GM19324 (cell line): ENCODE measurements at regions not wholly inside any gene's neighbourhood (a gene's known extent, or its start where the extent isn't known, plus 50 kb on each side); places are given as distances from the start of the nearest gene placed in this dataset.
A peak's percentile ranks its signal among the peaks of the same experiment; 100 is the strongest.

ENCODE experiments used
- ATAC-seq: cut with Tn5 transposase; IDR thresholded peaks from one replicate; pipeline ENCODE4 v1.9.1; 2021; ENCODE audit warnings: mild to moderate bottlenecking, moderate library complexity; ENCODE audit not compliant: unreplicated experiment, low FRiP score

DNA sequence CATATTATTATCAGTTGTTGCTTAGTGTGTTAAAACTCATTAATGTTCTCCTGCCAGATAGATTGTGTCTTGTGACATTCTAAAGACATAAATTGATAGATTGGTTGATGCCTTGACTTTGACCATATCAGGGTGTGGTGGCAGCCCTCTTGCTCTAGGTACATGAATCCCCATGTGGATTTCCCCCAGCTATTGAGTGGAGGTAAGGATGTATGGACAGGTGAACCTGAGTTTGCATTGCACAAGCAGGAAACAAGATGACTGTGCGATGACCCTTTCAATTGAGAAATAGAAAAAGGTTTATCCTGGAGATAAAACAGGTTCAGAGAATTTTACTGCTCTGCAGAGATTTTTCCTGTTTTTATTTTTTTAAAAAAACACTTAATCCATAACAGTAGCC lies 619.2 kb downstream of the SPRY1 start:
- no peak for ATAC-seq

DNA sequence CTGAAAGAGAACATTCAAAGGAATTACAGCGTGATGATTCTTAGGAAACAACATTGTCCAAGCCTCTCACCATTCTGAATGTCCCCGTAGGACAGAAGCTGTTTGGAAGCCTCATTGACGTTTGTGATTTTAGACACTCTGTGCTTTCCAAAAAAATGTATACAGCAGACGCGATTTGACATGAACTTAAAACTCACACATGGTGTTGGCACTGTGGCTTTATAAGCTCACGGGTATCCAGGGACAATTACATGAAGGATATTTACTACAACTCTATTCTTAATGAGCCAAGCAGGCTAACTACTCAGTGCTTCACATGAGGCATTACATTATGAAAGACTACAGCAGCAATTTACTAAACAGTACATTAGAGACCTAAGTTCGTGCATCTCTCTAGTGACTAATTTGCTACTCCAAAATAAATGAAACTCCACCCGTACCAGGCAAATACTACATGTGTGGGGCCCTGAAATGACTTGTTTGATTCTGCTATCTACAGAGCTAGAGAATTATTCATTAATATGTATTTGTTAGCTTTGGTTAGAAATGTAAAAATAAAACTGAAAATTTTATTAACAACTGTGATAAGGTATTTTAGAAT lies 620.7 kb downstream of the SPRY1 start:
- ATAC-seq: no peak

DNA sequence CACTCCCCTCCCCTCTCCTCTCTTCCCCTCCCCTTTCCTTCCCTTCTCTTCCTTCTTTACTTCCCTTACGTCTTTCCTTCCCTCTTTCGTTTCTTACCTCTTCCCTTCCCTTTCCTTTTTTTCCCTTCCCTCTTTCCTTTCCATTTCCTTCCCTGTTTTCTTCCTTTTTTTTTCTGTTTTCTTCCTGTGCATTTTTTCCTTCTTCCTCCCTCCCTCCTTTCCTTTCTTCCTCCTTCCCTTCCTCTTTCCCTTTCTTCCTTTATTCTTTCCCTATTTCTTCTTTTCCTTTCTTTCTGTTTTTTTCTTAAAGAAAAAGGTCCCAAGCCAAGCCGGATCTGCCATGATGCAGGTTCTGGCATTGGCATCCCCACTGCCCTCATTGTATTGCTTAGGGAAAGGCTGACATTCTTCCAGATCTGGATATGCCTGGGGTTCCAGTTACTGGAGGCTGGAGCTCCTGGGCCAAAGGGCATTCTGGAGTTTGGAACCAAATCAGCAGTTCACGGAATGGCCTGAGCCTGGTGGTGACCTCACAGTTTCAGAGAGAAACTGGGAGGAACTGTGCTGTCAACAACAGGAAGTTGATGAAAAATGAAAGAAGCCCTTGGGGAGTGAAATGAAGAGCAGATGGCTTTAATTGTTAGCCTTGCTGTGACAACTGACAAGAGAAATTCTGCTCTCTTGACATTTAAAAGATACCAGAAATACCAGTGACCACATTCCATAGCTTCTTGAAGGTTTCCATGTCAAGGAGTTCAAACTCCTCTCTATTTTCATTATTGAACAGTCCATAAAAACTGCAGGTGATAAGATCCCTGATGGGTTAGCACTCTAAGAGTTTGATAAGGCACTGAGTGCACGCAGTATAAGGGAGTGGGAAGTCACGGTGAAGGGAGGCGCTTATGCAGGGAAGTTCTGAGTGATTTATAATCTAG lies 622.1 kb downstream of the SPRY1 start:
- ATAC-seq: peak; percentile 99

DNA sequence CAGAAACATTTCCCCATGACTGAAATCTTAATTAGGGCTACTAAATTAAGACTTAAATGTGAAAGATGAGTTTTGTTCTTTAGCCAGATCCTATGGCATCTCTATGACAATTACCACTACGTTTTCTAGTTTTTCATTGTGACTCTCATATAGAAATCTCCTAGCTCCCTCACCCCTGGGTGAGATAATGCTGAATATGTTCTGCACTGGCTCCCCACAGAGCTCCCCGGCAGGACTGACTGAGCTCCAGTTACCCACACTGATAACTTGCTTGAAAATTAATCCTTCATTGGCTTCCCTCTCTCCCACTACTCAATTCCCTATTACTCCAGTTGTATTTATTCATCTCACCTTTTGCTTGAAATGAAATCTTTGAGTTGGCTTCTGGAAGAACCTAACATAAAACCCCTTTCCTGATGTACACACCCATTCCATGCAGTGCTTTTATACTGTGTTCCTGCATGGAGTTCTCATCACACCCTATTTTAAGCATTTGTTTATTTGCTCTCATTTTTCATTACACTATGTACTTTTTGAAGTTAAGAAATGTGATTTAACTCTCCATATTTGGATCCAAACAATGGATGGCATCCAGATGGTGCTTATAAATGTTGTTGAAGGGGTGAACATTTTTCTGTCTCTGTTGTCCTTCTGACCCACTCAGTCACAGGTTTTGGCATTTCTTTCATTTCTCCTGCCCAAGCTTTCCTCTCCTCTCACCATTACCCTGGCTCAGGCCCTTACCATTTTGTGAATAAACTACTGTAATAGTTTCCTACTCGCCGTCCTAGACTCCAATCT lies 623.4 kb downstream of the SPRY1 start:
- ATAC-seq: no peak

DNA sequence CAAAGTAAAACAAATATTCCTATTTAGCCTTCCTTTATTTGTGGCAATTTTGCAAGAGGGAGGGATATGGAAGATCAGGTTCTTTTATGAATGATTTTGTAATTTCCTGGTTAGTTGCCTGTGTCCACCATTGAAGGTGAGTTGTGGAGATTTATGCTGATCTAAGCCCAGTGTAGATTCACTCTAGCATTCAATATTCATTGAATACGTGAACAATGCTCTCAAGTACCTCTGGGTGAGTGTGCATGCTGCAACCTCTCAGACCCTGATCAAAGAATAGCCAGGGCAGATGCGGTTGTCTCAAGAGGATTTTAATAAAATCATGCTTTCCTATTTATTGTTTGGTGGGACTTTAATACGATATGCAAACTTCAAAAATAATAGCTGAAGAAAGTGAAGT lies 628.4 kb downstream of the SPRY1 start:
- no peak for ATAC-seq

DNA sequence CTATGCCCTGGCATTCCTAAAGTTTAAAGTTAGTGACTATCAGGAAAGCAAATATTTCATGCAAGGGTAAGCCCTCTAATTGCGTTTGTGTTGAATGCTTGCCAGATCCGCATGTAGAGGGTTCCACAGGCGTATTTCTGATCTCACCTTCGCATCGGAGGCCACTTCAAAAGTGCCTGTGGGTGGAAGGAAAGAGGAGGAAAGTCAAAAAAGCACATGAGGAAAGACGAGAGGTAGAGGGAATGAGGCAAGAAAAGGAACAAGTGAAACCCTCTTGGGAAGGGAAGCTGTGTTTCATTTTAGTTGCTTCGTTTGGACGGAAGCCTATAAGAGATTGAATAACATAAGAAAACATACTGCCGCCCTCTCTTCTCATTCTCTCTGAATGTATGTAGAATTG lies 628.8 kb downstream of the SPRY1 start:
- no peak for ATAC-seq

DNA sequence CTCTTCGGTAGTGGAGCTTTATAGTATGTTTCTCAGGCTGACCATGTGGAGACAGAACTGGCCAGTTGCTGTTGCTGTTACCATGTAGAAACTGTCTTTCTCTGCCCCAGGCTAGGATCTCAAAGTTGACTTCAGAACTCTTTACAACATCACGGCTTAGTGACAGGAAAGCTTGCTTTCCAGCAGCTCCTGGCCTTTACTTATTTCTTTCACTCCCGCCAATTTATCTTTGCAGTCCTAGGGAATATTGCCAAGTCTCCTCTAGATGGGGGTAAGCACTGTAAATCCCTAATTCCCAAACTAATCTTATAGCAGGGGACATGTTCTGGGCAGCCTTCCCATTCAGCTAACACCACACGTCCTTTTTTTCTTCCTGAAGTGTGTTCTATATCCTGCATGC lies 631.6 kb downstream of the SPRY1 start:
- ATAC-seq: no peak

DNA sequence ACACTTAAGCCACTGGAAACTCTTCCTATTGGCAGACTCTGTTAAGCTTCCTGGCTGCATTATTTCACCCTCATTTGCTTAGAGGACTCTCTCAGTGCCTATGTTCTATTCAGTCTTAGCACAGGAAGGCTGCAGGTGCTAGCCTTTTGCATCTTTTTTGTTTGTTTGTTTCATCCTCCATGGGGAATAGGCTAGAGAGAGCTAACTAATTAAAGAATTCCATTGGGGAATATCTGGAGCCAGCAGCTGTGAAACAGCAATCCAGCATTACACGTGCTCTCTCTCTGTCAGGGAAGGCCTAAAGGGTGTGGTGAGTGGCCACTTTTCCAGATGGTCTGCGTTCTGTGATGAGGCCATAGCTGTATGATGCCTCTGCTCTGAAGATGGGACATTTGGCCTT lies 633.6 kb downstream of the SPRY1 start:
- ATAC-seq: no peak

DNA sequence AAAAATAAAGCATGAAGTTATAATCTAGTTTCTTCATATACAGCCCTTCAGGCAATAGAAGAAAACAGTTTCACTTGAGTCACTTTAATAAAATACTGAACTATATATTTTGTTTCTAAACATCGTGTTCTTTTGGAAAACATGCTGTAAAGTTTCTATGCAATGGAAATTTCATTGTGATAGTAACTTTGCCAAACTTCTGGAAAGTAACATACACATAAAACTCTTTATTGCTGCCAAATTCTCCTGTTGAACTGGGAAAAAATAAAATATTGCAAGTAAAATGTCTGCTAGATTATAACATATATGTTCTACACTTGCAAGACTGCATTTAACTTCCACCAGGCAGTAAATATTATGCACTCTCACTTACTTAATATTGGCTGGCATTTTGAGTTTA lies 635.4 kb downstream of the SPRY1 start:
- no peak for ATAC-seq

DNA sequence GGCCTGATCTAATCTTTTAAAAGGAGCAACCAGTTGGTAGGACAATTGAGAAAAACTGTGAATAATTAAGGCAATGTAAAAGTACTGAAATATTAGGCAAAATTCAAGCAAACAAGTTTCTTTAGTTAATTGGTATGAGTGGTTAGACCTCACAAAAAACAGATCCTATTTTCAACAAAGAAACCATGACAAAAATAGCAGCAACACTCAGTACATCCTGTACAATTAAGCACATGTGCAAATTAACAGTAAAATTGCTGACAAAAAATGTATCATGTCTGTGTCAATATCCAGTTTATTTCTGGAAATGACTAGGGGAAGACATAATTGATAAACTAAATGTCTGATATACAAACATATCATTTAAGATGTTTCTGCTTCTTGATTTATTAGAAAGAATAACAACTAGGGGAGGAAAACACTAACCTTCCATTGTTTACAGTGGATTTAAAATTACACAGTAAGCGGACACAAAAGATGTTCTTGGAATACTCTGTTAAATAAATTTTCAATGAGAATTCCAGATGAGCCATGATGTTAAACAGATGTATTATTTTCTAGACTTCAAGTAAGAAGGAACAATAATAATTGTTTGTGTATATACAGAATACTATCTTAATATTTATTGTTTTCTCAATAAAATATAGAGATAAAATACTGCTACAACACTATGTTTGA lies 638.9 kb downstream of the SPRY1 start:
- no peak for ATAC-seq

DNA sequence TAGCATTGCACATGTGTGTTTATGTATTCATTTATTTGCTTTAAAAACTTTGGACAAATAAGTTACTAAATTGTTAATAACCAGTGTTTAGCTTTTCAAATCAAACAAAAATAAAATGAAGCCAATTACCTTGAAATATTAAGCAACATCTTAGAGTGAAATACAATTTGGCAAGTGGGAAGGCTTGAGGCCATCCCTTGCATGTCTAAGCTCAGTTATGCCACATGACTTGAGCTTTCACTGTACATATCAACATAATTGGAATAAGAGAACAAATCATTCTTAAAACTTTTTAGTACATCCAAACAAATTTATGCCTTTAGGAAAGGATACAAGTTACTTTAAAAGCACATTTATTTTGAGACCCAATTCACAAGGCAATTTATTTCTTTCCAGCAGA lies 640.6 kb downstream of the SPRY1 start:
- ATAC-seq: no peak

DNA sequence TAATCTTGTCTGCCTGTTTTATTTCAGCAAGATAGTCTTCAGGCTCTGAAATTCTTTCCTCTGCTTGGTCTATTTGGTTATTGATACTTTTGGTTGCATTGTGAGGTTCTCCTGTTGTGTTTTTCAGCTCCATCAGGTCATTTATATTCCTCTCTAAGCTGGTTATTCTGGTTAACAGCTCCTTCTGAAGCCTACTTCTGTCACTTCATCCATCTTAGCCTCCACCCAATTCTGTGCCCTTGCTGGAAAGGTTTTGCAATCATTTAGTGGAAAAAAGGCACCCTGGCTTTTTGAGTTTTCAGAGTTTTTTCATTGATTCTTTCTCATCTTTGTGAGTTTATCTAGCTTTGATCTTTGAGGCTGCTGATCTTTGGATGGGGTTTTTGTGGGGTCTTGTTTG lies 647.7 kb downstream of the SPRY1 start:
- ATAC-seq: no peak

DNA sequence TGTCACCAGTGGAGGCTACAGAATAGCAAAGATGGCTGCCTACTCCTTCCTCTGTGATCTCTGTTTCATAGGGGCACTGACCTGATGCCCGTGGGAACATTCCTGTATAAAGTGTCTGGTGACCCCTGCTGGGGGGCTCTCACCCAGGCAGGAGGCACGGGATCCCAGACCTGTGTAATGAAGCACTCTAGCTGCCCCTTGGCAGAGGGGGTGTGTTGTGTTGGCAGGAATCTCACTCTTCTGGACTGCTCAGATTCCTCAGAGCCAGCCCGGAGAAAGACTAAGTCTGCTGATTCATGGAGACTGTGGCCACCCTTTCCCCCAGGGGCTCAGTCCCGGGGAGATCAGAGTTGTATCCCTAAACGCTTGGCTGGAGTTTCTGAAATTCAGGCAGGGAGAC lies 648.3 kb downstream of the SPRY1 start:
- no peak for ATAC-seq

DNA sequence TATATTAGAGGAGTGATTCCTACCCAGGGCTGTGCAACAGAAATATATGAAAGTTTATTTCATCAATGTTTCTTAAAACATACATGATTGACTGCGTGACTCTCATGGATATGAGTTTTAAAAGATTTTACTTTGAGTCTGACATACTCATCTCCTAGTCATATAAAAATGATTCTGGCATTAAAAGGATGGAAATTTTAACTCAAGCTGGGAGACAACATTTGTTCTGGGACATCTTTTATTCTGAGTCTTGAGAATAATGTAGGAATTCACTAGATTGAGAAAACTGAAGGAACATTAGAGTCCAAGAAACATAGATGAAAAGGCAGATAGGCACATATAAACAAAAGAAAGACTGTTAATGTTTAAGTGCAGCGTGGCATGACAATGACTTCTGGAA lies 649.6 kb downstream of the SPRY1 start:
- no peak for ATAC-seq

DNA sequence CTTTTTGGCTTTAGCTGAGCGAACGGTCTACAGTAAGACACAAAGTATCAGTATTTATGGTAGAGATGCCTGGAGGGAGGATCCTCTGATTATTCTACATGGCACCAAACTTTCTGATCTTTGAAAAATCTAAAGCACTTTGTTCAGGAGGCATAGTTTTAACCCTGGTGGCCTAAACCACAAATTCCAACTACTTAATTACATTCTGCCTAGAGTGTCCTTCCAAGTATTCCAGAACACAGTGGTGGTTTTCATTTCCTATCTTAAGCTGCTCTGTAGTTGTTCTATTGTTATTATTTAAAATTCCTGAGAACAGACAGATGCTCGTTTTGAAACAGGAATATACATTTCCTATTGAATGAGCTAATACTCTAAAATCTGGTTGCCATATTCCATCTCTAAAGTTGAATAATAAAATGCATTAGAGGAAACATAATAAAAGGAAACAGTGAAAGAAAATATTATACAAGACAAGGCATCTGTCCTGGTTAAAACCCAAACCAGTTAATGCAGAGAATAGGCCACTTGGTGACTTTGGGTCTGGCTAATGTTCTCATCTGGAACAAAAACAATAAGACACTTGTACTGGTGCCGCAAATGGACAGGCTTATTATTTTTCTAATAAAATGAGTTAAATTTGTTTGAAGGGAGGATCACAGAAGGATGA lies 657.4 kb downstream of the SPRY1 start:
- ATAC-seq: no peak

DNA sequence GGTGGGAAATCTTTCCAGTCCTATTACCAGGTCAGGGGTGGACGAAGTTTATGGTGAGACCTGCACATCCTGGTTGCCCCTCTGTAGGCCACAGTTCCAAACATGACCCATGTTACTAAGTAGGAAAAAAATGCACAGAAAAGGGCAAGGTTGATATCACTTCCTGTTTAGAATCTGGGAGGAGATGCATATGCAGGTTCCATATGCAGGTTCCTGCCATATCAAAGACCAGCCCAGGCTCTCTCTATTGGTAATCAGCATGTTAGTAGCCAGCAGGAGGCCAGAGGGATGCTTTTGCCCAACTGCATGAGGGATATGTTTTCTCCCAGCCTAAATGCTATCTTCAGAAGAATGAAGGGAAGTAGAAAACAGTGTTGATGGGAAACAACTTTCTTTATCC lies 657.2 kb downstream of the ANKRD50 start:
- ATAC-seq: no peak

DNA sequence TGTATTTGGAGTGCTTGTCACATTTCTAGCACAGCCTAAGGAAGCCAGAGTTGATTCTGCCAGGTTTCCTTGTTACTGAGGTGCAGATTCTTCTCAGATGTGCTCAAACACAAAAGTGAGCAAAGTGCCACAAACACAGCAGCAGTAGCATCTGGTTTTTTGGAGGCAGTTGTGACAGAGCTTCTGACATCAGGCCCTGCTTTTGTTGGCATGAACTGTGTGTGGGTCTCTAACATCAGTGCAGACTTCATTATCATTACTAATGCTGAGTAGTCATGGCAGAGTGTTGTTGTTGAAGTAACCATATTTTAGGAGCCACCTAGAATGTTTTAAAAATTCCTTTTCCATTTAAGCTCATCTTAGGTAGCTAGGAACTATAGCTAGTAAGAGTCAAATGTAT lies 656.6 kb downstream of the ANKRD50 start:
- ATAC-seq: no peak

DNA sequence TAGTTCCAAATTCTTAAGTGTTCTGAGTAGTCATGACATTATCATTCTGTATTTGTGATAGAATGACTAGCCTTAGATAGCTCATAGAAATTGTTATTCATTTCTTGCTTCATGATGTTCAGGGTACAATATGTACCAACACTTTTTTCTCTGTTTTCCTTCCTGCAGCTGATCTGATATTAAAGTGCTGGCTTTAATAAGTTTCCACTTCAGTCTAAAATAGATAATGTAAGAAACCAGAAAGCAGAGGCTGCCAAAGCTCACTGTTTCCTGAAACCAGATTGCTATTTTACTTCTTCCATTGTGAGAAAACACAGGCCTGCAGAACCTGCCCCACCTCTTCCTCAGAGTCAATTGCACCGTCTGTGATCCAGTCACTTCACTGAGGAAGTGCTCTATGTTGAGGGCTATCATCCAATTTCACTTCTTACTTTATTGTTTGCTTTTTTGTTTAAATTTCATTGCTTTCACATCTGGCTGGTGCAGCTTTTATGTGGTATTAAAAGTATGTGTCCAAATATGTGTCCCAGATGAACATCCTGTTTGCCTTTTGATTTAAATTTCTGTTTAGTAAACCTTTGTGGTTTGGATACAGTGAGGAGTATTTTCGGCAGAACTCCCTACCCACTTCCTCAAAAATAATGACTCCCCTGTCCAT lies 652.1 kb downstream of the ANKRD50 start:
- ATAC-seq: peak; percentile 83

DNA sequence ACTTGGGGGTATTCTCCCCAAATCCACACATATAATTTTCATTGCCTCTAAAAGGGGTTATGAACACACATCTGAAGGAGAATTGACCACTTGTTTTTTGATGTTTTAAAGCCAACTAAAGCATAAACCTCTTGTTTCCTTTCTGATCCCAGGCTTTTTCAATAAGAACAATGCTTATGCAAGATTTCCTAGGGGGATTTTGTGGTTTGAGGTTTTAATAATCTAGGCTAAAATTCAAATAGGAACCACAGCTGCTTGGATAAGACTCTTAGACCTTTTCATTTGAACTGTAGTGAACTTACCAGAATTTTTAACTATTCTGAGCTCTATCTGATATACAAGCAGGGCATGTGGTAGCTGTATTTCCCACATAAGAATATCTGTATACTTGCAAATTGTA lies 651.1 kb downstream of the ANKRD50 start:
- no peak for ATAC-seq

DNA sequence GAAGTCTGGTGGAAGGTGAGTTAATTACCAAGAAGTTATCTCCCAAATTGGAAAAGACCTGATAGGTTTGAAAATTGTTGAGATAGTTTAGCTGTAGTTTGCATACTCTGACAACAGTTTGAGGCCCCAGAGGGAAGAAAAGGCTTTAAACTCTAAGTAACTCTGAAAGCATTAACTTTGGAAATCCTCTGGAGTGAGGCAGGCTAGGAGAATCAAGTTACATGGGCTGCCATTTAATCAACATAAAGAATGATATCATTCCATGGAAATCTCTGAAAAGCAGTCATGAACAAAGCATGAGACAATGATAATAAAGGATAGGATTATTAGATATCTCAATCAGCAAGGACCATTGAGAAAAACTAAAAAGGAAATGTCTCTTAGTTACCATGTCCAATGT lies 647.1 kb downstream of the ANKRD50 start:
- no peak for ATAC-seq
